ENCODE measurements at regions not wholly inside any gene's neighbourhood (a gene's known extent, or its start where the extent isn't known, plus 50 kb on each side); places are given as distances from the start of the nearest gene placed in this dataset.

- TF ChIP-seq REST (IDR thresholded peaks at IDR 0.05; ENCODE audit: insufficient read depth in 1 of 2, low read depth in 2 of 2, low read length in 2 of 2) (no peak), POLR2AphosphoS5 (IDR thresholded peaks at IDR 0.05; ENCODE audit: low read depth, low read length) (no peak)
These were observed 140.7 kb downstream of the APIP start for GRCh38 chr11:34775417-34775888.
